Right lobe of liver (tissue), 6 donors: ENCODE measurements at regions not wholly inside any gene's neighbourhood (a gene's known extent, or its start where the extent isn't known, plus 50 kb on each side); places are given as distances from the start of the nearest gene placed in this dataset.

Source experiments
- ATAC-seq, 4 donors: fragments of 200-7000 bp; cut with Tn5 transposase; one replicate each; pipeline ENCODE4 v1.9.1; 2020; ENCODE audit warnings: mild to moderate bottlenecking in 4 of 4, moderate library complexity in 4 of 4
- DNase-seq, 3 donors: peaks; one replicate each; pipeline ENCODE4 v3.0.0-alpha.2; 2020
- H3K27ac ChIP-seq, 3 donors: fragments of 200-600 bp; one replicate each; pipeline ENCODE4 v1.8.0; 2022
- H3K27me3 ChIP-seq, 2 donors: fragments of 200-600 bp; one replicate each; pipeline ENCODE4 v1.8.0; 2022
- H3K36me3 ChIP-seq, 4 donors: fragments of 200-600 bp; sonication (generic) in 1 of 4; one replicate each; pipeline versions ENCODE4 v1.5.1 to v1.8.0; 2017 to 2022; ENCODE audit warnings: control low read depth in 1 of 4
- H3K4me1 ChIP-seq, 4 donors: fragments of 200-600 bp; sonication (generic) in 1 of 4; one replicate each; pipeline versions ENCODE4 v1.5.1 to v1.8.0; 2017 to 2022; ENCODE audit warnings: control low read depth in 1 of 4
- H3K4me3 ChIP-seq, 3 donors: fragments of 200-600 bp; one replicate each; pipeline ENCODE4 v1.8.0; 2022
- H3K9me3 ChIP-seq, 4 donors: fragments of 200-600 bp; sonication (generic) in 1 of 4; one replicate each; pipeline versions ENCODE4 v1.5.1 to v1.8.0; 2017 to 2022; ENCODE audit warnings: control low read depth in 1 of 4
- CTCF ChIP-seq, 4 donors: fragments of 200-600 bp in 3 of 4; fragments of 450-650 bp in 1 of 4; IDR thresholded peaks; one replicate each; pipeline versions ENCODE4 v1.5.1 to v1.8.0; 2016 to 2022; ENCODE audit warnings: antibody characterized with exemption in 4 of 4, mild to moderate bottlenecking in 2 of 4
- POLR2A ChIP-seq: fragments of 450-650 bp; IDR thresholded peaks from one replicate; pipeline ENCODE4 v1.6.1; 2017; ENCODE audit warnings: antibody characterized with exemption, mild to moderate bottlenecking
- whole genome bisulfite sequencing: methylation state at CpG from one replicate; pipeline ENCODE4 v1.1.6; 2018; ENCODE audit warnings: low coverage, low lambda C conversion rate; ENCODE audit not compliant: insufficient coverage; ENCODE audit errors: missing lambda C conversion rate; 5-methylcytosine and 5-hydroxymethylcytosine counted together
- intact Hi-C, 2 donors: fragments of 100-400 bp; cut with DNase I; formaldehyde crosslinking; loops; one replicate each; pipeline versions ENCODE4 v1.11.2 to v1.14.1; 2022
- donor health status: DM: no; HTN: yes; CAD: no.
- donor health status: DM: no; HTN: no; CAD: no.
- donor health status: DM: no; HTN: no; CAD: no.
- donor health status: DM: no; HTN: yes; CAD: no.
- donor health status: DM: no; HTN: yes; CAD: no.

GRCh38 chr5:71839096-71839884, 120.2 kb downstream of the CARTPT start:
- intact Hi-C loops: no loop called here
- no peak for TF ChIP-seq POLR2A
- no peak for TF ChIP-seq CTCF (IDR thresholded peaks at IDR 0.05)
- Histone ChIP-seq H3K27ac (no peak overlapping the region), H3K36me3 (no peaks in the 10 kb centered on the region), H3K9me3 (no peaks in the 10 kb centered on the region), H3K4me1 (no peaks in the 10 kb centered on the region), H3K27me3 (no peaks in the 10 kb centered on the region), H3K4me3 (no peak overlapping the region)
- DNase-seq (no peak), ATAC-seq (no peak)
- 66% methylated on average over 4 of the region's 6 CpGs for WGBS

GRCh38 chr5:71841107-71841506, 122.0 kb downstream of the CARTPT start:
- Histone ChIP-seq H3K27ac (no peak overlapping the region), H3K4me1 (no peaks in the 10 kb centered on the region), H3K36me3 (no peaks in the 10 kb centered on the region), H3K9me3 (no peaks in the 10 kb centered on the region), H3K27me3 (no peaks in the 10 kb centered on the region), H3K4me3 (no peak overlapping the region)
- ATAC-seq (no peak), DNase-seq (no peak)
- WGBS: 43% methylated on average over 1 of the region's 1 CpG
- intact Hi-C loops: no loop called here
- TF ChIP-seq POLR2A: no peak
- TF ChIP-seq CTCF (IDR thresholded peaks at IDR 0.05): no peak

GRCh38 chr5:71843111-71843510, 124.0 kb downstream of the CARTPT start:
- no peaks in the 10 kb centered on the region for H3K9me3 ChIP-seq
- ATAC-seq (no peak), DNase-seq (no peak)
- no peaks in the 10 kb centered on the region for H3K27me3 ChIP-seq
- H3K36me3 ChIP-seq: no peaks in the 10 kb centered on the region
- H3K4me1 ChIP-seq: no peaks in the 10 kb centered on the region
- 69% methylated on average over 3 of the region's 3 CpGs for WGBS
- intact Hi-C loops: no loop called here
- TF ChIP-seq CTCF (IDR thresholded peaks at IDR 0.05) (no peak), POLR2A (no peak)
- no peak overlapping the region for H3K27ac ChIP-seq
- H3K4me3 ChIP-seq: no peak overlapping the region

- DNase-seq (no peak), ATAC-seq (no peak)
- Histone ChIP-seq H3K36me3 (no peaks in the 10 kb centered on the region), H3K4me1 (no peaks in the 10 kb centered on the region), H3K27me3 (no peaks in the 10 kb centered on the region), H3K9me3 (no peaks in the 10 kb centered on the region), H3K4me3 (no peak overlapping the region), H3K27ac (no peak overlapping the region)
- intact Hi-C loops: no loop called here
- WGBS: 88% methylated on average over 3 of the region's 3 CpGs
- no peak for TF ChIP-seq POLR2A
- no peak for TF ChIP-seq CTCF (IDR thresholded peaks at IDR 0.05)
These were observed 125.8 kb downstream of the CARTPT start for GRCh38 chr5:71844862-71845261.
